Prostate gland (tissue), 2 donors: ENCODE measurements at regions not wholly inside any gene's neighbourhood (a gene's known extent, or its start where the extent isn't known, plus 50 kb on each side); places are given as distances from the start of the nearest gene placed in this dataset.
"Not testable (repeated sequence)": the region's sequence is repeated elsewhere in the genome, so short reads cannot be mapped to it uniquely, and the experiment has no call there.

Experiments used
- DNase-seq: peaks from one replicate; pipeline ENCODE4 v3.0.0-alpha.2; 2019; ENCODE audit warnings: low spot score
- H3K27ac ChIP-seq, 2 donors: fragments of 200-600 bp; sonication (generic); 2 replicates each; pipeline ENCODE4 v1.5.1; 2017 to 2019
- H3K27me3 ChIP-seq: fragments of 200-600 bp; sonication (generic); replicated peaks from 2 replicates; pipeline ENCODE4 v1.5.1; 2019; ENCODE audit not compliant: insufficient read depth
- H3K36me3 ChIP-seq, 2 donors: fragments of 200-600 bp; sonication (generic); 1 replicate in 1 of 2; 2 replicates in 1 of 2; pipeline versions ENCODE4 v1.5.1 to v1.8.1; 2017 to 2019
- H3K4me1 ChIP-seq: fragments of 200-600 bp; sonication (generic); replicated peaks from 2 replicates; pipeline ENCODE4 v1.5.1; 2019
- H3K4me3 ChIP-seq, 2 donors: fragments of 200-600 bp; sonication (generic); 2 replicates each; pipeline ENCODE4 v1.5.1; 2017 to 2019
- H3K9me3 ChIP-seq: fragments of 200-600 bp; sonication (generic); 2 replicates; pipeline ENCODE4 v1.5.1; 2017
- POLR2A ChIP-seq: fragments of 450-650 bp; IDR thresholded peaks from one replicate; pipeline ENCODE4 v1.6.1; 2016; ENCODE audit warnings: antibody characterized with exemption, mild to moderate bottlenecking
- POLR2AphosphoS5 ChIP-seq: sonication (generic); formaldehyde crosslinking; IDR thresholded peaks from one replicate; pipeline ENCODE4 v1.6.1; 2017; ENCODE audit warnings: antibody characterized with exemption
- WGBS: methylation state at CpG from one replicate; pipeline ENCODE4 v1.1.5; 2018; 5-methylcytosine and 5-hydroxymethylcytosine counted together
- intact Hi-C: fragments of 100-400 bp; cut with DNase I; formaldehyde crosslinking; loops from one replicate; pipeline ENCODE4 v1.14.2; 2022
- TF ChIP-seq, protein P1 (sequence below), 4 experiments: fragments of 200-600 bp in 2 of 4; fragments of 450-650 bp in 2 of 4; sonication (generic) in 2 of 4; IDR thresholded peaks; 1 replicate in 3 of 4; 2 replicates in 1 of 4; pipeline ENCODE4 v1.5.1; 2016 to 2019; ENCODE audit warnings: antibody characterized with exemption in 4 of 4, mild to moderate bottlenecking in 2 of 4, moderate library complexity in 2 of 4

DNA sequence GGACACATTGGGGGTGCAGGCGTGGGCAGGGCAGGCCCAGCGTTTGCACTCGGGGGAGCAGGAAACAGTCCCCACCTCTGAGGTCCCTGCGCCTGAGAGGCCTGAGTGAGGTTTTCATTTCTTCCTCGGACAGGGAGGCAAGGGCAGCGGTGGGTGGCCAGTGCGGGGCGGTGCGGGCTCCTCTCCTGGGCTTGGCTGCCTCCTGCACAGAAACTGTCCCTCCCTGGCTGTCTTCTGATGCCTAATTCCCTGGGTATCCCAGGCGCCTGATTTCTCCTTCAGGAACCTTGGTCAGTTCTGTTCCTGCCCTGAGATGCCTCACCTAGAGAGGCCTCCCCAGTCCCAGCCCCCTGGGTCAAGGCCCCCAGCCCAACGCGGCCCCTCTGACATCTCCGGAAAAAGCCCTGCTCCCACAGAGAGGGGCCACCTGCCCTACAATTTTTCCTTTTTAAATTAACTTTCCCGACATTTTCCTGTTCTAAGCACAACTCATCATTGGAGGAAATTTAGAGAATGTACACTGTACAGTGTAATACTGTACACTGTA, 260.3 kb downstream of the ADGRD1 start:
- Histone ChIP-seq H3K27ac (no peak overlapping the region), H3K9me3 (no peaks in the 10 kb centered on the region), H3K27me3 (no peaks in the 10 kb centered on the region), H3K4me1 (no peaks in the 10 kb centered on the region), H3K36me3 (no peaks in the 10 kb centered on the region), H3K4me3 (no peak overlapping the region)
- TF ChIP-seq POLR2A = no peak
- TF ChIP-seq POLR2AphosphoS5 = no peak
- TF ChIP-seq, protein P1, sequence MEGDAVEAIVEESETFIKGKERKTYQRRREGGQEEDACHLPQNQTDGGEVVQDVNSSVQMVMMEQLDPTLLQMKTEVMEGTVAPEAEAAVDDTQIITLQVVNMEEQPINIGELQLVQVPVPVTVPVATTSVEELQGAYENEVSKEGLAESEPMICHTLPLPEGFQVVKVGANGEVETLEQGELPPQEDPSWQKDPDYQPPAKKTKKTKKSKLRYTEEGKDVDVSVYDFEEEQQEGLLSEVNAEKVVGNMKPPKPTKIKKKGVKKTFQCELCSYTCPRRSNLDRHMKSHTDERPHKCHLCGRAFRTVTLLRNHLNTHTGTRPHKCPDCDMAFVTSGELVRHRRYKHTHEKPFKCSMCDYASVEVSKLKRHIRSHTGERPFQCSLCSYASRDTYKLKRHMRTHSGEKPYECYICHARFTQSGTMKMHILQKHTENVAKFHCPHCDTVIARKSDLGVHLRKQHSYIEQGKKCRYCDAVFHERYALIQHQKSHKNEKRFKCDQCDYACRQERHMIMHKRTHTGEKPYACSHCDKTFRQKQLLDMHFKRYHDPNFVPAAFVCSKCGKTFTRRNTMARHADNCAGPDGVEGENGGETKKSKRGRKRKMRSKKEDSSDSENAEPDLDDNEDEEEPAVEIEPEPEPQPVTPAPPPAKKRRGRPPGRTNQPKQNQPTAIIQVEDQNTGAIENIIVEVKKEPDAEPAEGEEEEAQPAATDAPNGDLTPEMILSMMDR (IDR thresholded peaks at IDR 0.05) = no peak
- intact Hi-C loops = no loop called here
- no peak for DNase-seq
- 84% methylated on average over 14 of the region's 14 CpGs for WGBS

DNA sequence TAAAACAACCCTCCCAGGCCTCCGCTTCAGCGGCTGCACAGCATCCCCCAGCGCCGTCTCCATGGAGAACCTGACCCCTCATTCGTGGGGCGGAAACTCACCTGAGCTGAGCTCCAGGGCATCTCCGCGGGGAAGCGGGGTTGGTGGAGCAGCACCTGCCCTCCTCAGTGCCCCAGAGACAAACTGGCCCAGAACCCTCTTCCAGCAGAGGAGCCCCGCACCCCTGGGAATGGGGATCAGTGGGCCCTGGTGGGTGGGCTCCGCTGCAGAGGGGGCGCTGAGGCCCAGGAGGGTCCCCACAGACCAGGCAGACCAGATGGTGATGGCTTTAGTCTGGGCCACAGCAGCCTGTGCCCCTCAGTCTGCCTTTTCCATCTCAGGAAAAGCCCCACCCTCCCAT, 261.2 kb downstream of the ADGRD1 start:
- H3K4me1 ChIP-seq, H3K4me3 ChIP-seq, H3K36me3 ChIP-seq, intact Hi-C loops, DNase-seq, H3K27me3 ChIP-seq, H3K9me3 ChIP-seq, H3K27ac ChIP-seq: not testable (repeated sequence)
- 72% methylated on average over 8 of the region's 12 CpGs for WGBS

DNA sequence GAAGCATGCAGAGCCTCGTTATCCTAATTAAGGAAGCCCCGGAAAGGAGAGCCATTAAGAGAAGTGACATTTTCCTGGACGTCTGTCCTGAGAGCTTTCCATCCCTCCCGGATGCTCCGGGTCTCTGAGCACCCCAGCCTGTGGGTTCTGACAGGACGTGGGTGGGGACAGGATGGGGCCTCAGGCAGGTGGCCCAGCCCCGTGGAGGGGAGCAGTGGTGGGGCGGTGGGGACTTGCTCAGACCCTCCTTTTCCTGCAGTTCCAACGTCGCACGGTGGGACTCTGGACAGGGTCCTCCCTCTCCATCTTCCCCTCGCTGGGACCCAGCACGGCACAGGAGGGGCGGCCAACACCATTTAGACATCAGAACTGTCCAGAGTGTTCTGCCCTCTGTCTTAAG, 262.9 kb downstream of the ADGRD1 start:
- H3K27me3 ChIP-seq, DNase-seq, intact Hi-C loops, H3K9me3 ChIP-seq, H3K4me1 ChIP-seq, H3K36me3 ChIP-seq, H3K4me3 ChIP-seq, H3K27ac ChIP-seq: not testable (repeated sequence)
- 58% methylated on average over 14 of the region's 14 CpGs for WGBS

DNA sequence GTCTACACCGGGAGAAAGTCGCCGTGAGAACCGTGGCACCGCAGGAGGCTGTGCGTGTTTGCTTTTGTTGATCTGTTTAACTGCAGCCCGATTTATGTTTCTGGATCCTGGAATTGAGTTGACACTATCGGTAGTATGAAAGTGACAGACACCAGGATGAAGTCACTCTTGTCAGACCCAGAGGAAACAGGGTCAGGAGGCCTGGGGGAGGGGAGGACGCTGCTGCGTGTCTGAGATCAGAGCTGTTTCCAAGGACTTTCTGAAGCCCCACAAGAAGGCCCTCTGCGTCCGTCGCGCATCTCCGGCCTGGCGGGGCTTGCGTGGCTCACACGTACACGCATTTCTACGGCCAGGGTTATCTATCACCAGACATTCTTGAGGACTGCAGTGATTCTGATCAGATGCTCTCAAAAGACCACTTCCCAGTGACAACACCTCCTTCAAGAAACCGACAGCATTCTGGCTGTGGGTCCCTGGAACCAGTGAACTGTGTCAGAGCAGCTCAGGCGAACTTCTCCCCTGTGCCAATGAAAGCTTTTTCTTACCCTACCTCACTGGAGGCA, 263.4 kb downstream of the ADGRD1 start:
- H3K9me3 ChIP-seq = no peaks in the 10 kb centered on the region
- no peaks in the 10 kb centered on the region for H3K27me3 ChIP-seq
- intact Hi-C loops = no loop called here
- TF ChIP-seq, protein P1 (IDR thresholded peaks at IDR 0.05) = no peak
- TF ChIP-seq POLR2A = no peak
- TF ChIP-seq POLR2AphosphoS5 = no peak
- no peaks in the 10 kb centered on the region for H3K4me1 ChIP-seq
- H3K36me3 ChIP-seq = no peaks in the 10 kb centered on the region
- WGBS = 75% methylated on average over 22 of the region's 22 CpGs
- H3K4me3 ChIP-seq = no peak overlapping the region
- no peak overlapping the region for H3K27ac ChIP-seq
- DNase-seq = no peak

DNA sequence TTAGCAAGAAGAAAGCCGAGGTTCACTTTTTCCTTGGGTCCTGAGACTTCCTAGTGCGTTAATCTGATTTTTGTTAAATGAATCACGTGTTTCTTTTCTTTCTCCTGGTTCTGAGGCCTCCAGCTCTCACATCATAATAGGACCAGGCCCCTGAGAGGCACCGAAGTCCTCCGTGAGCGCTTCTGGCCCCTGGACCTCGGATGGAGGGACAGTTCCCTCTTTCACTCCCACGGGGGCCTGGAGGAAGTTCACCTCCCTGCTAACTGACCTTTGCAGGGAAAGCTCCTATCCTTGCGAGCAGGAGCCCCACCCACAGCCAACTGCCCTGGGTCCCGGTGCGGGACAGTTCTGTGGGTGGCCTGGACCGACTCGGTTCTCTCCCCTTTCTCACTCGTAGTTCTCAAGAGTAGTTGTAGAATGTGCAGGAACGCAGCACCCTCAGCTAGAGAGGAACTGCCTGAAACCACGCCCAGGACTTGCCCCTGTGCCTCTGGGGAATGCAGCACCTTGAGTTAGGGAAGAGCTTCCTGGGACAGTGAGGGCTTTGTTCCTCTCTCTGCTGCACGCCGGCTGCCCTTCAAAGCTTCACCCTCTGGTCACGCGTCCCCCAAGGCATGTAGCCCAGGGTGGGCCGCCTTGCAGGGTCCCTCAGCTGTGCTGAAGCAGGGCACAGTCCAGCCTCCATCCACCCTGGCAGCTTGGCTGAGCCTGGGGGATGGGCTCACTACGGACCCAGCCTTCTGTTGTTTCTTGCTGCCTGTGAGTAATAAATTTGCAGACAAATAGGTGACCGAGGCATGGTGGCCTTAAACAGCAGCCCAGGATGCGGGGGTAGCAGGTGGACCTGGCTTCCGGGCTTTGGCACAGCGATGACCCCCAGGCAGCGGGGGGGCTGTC, 264.6 kb downstream of the ADGRD1 start:
- H3K4me3 ChIP-seq = no peak overlapping the region
- H3K36me3 ChIP-seq = no peaks in the 10 kb centered on the region
- H3K27ac ChIP-seq = no peak overlapping the region
- no peaks in the 10 kb centered on the region for H3K4me1 ChIP-seq
- 47% methylated on average over 27 of the region's 27 CpGs for WGBS
- DNase-seq = no peak
- intact Hi-C loops = no loop called here
- no peaks in the 10 kb centered on the region for H3K9me3 ChIP-seq
- TF ChIP-seq, protein P1 (IDR thresholded peaks at IDR 0.05) = no peak
- no peak for TF ChIP-seq POLR2AphosphoS5
- H3K27me3 ChIP-seq = no peaks in the 10 kb centered on the region
